H9 (cell line): ENCODE measurements at regions not wholly inside any gene's neighbourhood (a gene's known extent, or its start where the extent isn't known, plus 50 kb on each side); places are given as distances from the start of the nearest gene placed in this dataset.

Source experiments
- DNase-seq: peaks from one replicate; pipeline ENCODE4 v3.0.0-alpha.2; 2017
- H2AFZ ChIP-seq: one replicate; pipeline ENCODE4 v1.6.1; 2013; ENCODE audit warnings: mild to moderate bottlenecking, low read length, control low read depth, moderate library complexity
- H2AK5ac ChIP-seq: 2 replicates; pipeline ENCODE4 v1.6.1; 2013; ENCODE audit warnings: low read length, control low read depth, mixed read lengths; ENCODE audit not compliant: insufficient read length
- H2BK120ac ChIP-seq: one replicate; pipeline ENCODE4 v1.6.1; 2013; ENCODE audit warnings: low read depth, mild to moderate bottlenecking, low read length, control low read depth, inconsistent platforms; ENCODE audit not compliant: poor library complexity, severe bottlenecking
- H2BK12ac ChIP-seq: 2 replicates; pipeline ENCODE4 v1.6.1; 2013; ENCODE audit warnings: low read length, control low read depth, mixed read lengths, low read depth; ENCODE audit not compliant: insufficient read length
- H2BK15ac ChIP-seq: 2 replicates; pipeline ENCODE4 v1.6.1; 2013; ENCODE audit warnings: low read depth, low read length, control low read depth
- H2BK20ac ChIP-seq: one replicate; pipeline ENCODE4 v1.6.1; 2013; ENCODE audit warnings: low read depth, mild to moderate bottlenecking, low read length, control low read depth, inconsistent platforms; ENCODE audit not compliant: poor library complexity, severe bottlenecking
- H2BK5ac ChIP-seq: 2 replicates; pipeline ENCODE4 v1.6.1; 2013; ENCODE audit warnings: low read length, control low read depth, mixed read lengths; ENCODE audit not compliant: insufficient read length
- H3K14ac ChIP-seq: 2 replicates; pipeline ENCODE4 v1.6.1; 2013; ENCODE audit warnings: low read length, control low read depth; ENCODE audit not compliant: insufficient read depth
- H3K18ac ChIP-seq: 2 replicates; pipeline ENCODE4 v1.6.1; 2013; ENCODE audit warnings: low read depth, mild to moderate bottlenecking, mixed read lengths, low read length, control low read depth; ENCODE audit not compliant: insufficient read length
- H3K23ac ChIP-seq: 2 replicates; pipeline ENCODE4 v1.6.1; 2013; ENCODE audit warnings: low read length, control low read depth, mixed read lengths, low read depth; ENCODE audit not compliant: insufficient read length
- H3K23me2 ChIP-seq: 2 replicates; pipeline ENCODE4 v1.6.1; 2013; ENCODE audit warnings: low read depth, mild to moderate bottlenecking, mixed read lengths, low read length, control low read depth; ENCODE audit not compliant: insufficient read length, poor library complexity, severe bottlenecking
- H3K27ac ChIP-seq: 2 replicates; pipeline ENCODE4 v1.5.1; 2013; ENCODE audit warnings: low read length, control low read depth, mixed read lengths, low read depth; ENCODE audit not compliant: insufficient read length
- H3K27me3 ChIP-seq: 2 replicates; pipeline ENCODE4 v1.6.1; 2013; ENCODE audit warnings: low read length, control low read depth, inconsistent platforms; ENCODE audit not compliant: insufficient read depth
- H3K4ac ChIP-seq: 2 replicates; pipeline ENCODE4 v1.6.1; 2013; ENCODE audit warnings: low read depth, mild to moderate bottlenecking, control low read depth, inconsistent platforms, low read length, moderate library complexity
- H3K4me1 ChIP-seq: 2 replicates; pipeline ENCODE4 v1.6.1; 2013; ENCODE audit warnings: low read length, control low read depth, inconsistent platforms; ENCODE audit not compliant: insufficient read depth
- H3K4me2 ChIP-seq: 2 replicates; pipeline ENCODE4 v1.6.1; 2013; ENCODE audit warnings: low read length, control low read depth, mixed read lengths; ENCODE audit not compliant: insufficient read length, insufficient read depth
- H3K56ac ChIP-seq: 2 replicates; pipeline ENCODE4 v1.6.1; 2013; ENCODE audit warnings: low read depth, mild to moderate bottlenecking, mixed read lengths, low read length, control low read depth; ENCODE audit not compliant: insufficient read length
- H3K79me1 ChIP-seq: 2 replicates; pipeline ENCODE4 v1.6.1; 2013; ENCODE audit warnings: low read depth, mild to moderate bottlenecking, moderate library complexity, low read length, control low read depth, inconsistent platforms; ENCODE audit not compliant: insufficient read depth, poor library complexity, severe bottlenecking
- H3K79me2 ChIP-seq: 2 replicates; pipeline ENCODE4 v1.6.1; 2013; ENCODE audit warnings: low read length, control low read depth, inconsistent platforms; ENCODE audit not compliant: insufficient read depth
- H3K9ac ChIP-seq: 2 replicates; pipeline ENCODE4 v1.6.1; 2013; ENCODE audit warnings: low read length, control low read depth, mixed read lengths; ENCODE audit not compliant: insufficient read length; ENCODE audit errors: extremely low read depth
- H3K9me3 ChIP-seq: one replicate; pipeline ENCODE4 v1.6.1; 2013; ENCODE audit warnings: low read depth, low read length, inconsistent platforms; ENCODE audit not compliant: control insufficient read depth
- H3T11ph ChIP-seq: one replicate; pipeline ENCODE4 v1.6.1; 2013; ENCODE audit warnings: mild to moderate bottlenecking, low read length, control low read depth, inconsistent platforms
- H4K20me1 ChIP-seq: one replicate; pipeline ENCODE4 v1.6.1; 2013; ENCODE audit not compliant: control insufficient read depth, insufficient read length, insufficient read depth
- H4K5ac ChIP-seq: 2 replicates; pipeline ENCODE4 v1.6.1; 2013; ENCODE audit warnings: low read depth, mild to moderate bottlenecking, mixed read lengths, low read length, control low read depth; ENCODE audit not compliant: insufficient read length
- H4K8ac ChIP-seq: replicated peaks from 2 replicates; pipeline ENCODE4 v1.6.1; 2013; ENCODE audit warnings: low read length, control low read depth, mixed read lengths, low read depth; ENCODE audit not compliant: insufficient read length
- H4K91ac ChIP-seq: 2 replicates; pipeline ENCODE4 v1.6.1; 2013; ENCODE audit warnings: low read depth, mild to moderate bottlenecking, moderate library complexity, mixed read lengths, low read length, control low read depth; ENCODE audit not compliant: insufficient read length
- H3K27ac Mint-ChIP-seq, 3 experiments: 2 replicates in 2 of 3; 3 replicates in 1 of 3; pipeline ENCODE4 v1.8.0; 2020 to 2021; ENCODE audit warnings: mixed read lengths in 3 of 3, mild to moderate bottlenecking in 1 of 3, moderate library complexity in 1 of 3
- H3K27me3 Mint-ChIP-seq: 2 replicates; pipeline ENCODE4 v1.8.0; 2021; ENCODE audit warnings: low read depth, mild to moderate bottlenecking, moderate library complexity, mixed read lengths
- H3K36me3 Mint-ChIP-seq, 3 experiments: 2 replicates in 2 of 3; 3 replicates in 1 of 3; pipeline ENCODE4 v1.8.0; 2020 to 2021; ENCODE audit warnings: low read depth in 3 of 3, mixed read lengths in 3 of 3; ENCODE audit not compliant: insufficient read depth in 1 of 3
- H3K4me1 Mint-ChIP-seq, 2 experiments: 2 replicates each; pipeline ENCODE4 v1.8.0; 2020; ENCODE audit warnings: mixed read lengths in 2 of 2
- H3K4me3 Mint-ChIP-seq, 2 experiments: 2 replicates in 1 of 2; 3 replicates in 1 of 2; pipeline ENCODE4 v1.8.0; 2020 to 2021; ENCODE audit warnings: mild to moderate bottlenecking in 2 of 2, mixed read lengths in 2 of 2, moderate library complexity in 1 of 2
- H3K9me3 Mint-ChIP-seq, 2 experiments: 2 replicates in 1 of 2; 3 replicates in 1 of 2; pipeline ENCODE4 v1.8.0; 2020; ENCODE audit warnings: mild to moderate bottlenecking in 2 of 2, mixed read lengths in 2 of 2, moderate library complexity in 1 of 2
- CTCF ChIP-seq: fragments of 200-600 bp; sonication (generic); conservative IDR thresholded peaks from 3 replicates; pipeline ENCODE4 v1.8.0; 2021; ENCODE audit warnings: antibody characterized with exemption, mild to moderate bottlenecking
- WGBS: extraction: QIAGEN DNeasy Blood & Tissue Kit; methylation state at CpG from one replicate; pipeline ENCODE4 v1.1.7; 2013; ENCODE audit warnings: missing lambda C conversion rate, low lambda C conversion rate, mixed read lengths; ENCODE audit not compliant: insufficient read length; ENCODE audit errors: extremely low coverage; 5-methylcytosine and 5-hydroxymethylcytosine counted together

DNA sequence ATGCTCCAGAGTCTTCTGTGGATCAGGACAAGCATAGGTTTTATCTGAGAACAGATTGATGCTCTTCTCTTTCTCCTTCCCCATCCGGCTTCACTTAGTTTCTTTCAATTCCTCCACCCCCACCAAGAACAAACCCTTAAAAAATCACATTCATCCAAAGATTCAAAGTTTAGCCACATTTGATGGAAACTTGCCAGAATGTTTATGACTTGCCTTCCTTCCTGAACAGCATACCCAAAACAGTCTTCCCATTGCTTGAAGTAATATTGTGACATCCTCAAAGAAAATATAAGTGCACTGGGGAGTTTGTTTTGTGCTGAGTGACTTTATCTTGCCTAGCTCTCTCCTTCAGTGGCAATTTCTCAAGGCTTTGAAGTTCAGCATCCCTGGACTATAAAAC lies 83.0 kb downstream of the MAGEB17 start:
- Histone ChIP-seq H2AFZ (no peak overlapping the region), H3K4me1 (peaks cover 8% of the 10 kb centered on the region; the same call in 1 of the 2 replicates), H3K14ac (no peak overlapping the region), H2BK120ac (no peak overlapping the region), H3K23me2 (no peaks in the 10 kb centered on the region), H2AK5ac (no peak overlapping the region), H3K27me3 (no peaks in the 10 kb centered on the region), H3K9ac (no peak overlapping the region), H3K79me1 (no peaks in the 10 kb centered on the region), H4K8ac (no peak overlapping the region), H2BK5ac (no peak overlapping the region), H3K18ac (no peak overlapping the region), H3K4me2 (no peak overlapping the region), H2BK20ac (no peak overlapping the region), H3K79me2 (no peaks in the 10 kb centered on the region), H4K20me1 (no peaks in the 10 kb centered on the region), H4K91ac (no peak overlapping the region), H2BK12ac (no peak overlapping the region), H4K5ac (no peak overlapping the region), H2BK15ac (no peak overlapping the region), H3K23ac (no peak overlapping the region), H3K4ac (no peak overlapping the region), H3K56ac (no peak overlapping the region), H3T11ph (no peak overlapping the region), H3K27ac (no peak overlapping the region), H3K9me3 (no peaks in the 10 kb centered on the region)
- H3K9me3 Mint-ChIP-seq = no peaks in the 10 kb centered on the region
- H3K27me3 Mint-ChIP-seq = no peaks in the 10 kb centered on the region
- H3K4me1 Mint-ChIP-seq = no peaks in the 10 kb centered on the region
- no peak for TF ChIP-seq CTCF
- WGBS = 100% methylated on average over 1 of the region's 1 CpG
- no peak for DNase-seq
- H3K4me3 Mint-ChIP-seq = no peak overlapping the region
- H3K27ac Mint-ChIP-seq = no peak overlapping the region
- no peaks in the 10 kb centered on the region; a peak in 1 of 7 replicates for H3K36me3 Mint-ChIP-seq
